Osteocyte (in vitro differentiated cells): ENCODE measurements at regions not wholly inside any gene's neighbourhood (a gene's known extent, or its start where the extent isn't known, plus 50 kb on each side); places are given as distances from the start of the nearest gene placed in this dataset.
"Not testable (repeated sequence)": the region's sequence is repeated elsewhere in the genome, so short reads cannot be mapped to it uniquely, and the experiment has no call there.

Experiments used
- DNase-seq: peaks from one replicate; pipeline ENCODE4 v3.0.0; 2021; ENCODE audit warnings: mixed read lengths; ENCODE audit not compliant: unreplicated experiment; ENCODE audit errors: extremely low spot score
- H3K27ac Mint-ChIP-seq: one replicate; pipeline ENCODE4 v1.8.0; 2021; ENCODE audit warnings: mild to moderate bottlenecking, mixed read lengths; ENCODE audit not compliant: unreplicated experiment
- H3K27me3 Mint-ChIP-seq: one replicate; pipeline ENCODE4 v1.8.0; 2021; ENCODE audit warnings: mixed read lengths; ENCODE audit not compliant: unreplicated experiment
- H3K36me3 Mint-ChIP-seq: one replicate; pipeline ENCODE4 v1.8.0; 2021; ENCODE audit warnings: mixed read lengths; ENCODE audit not compliant: unreplicated experiment
- H3K4me1 Mint-ChIP-seq: one replicate; pipeline ENCODE4 v1.8.0; 2021; ENCODE audit warnings: mixed read lengths; ENCODE audit not compliant: unreplicated experiment
- H3K4me3 Mint-ChIP-seq: one replicate; pipeline ENCODE4 v1.8.0; 2021; ENCODE audit warnings: mild to moderate bottlenecking, moderate library complexity, mixed read lengths; ENCODE audit not compliant: unreplicated experiment
- H3K9me3 Mint-ChIP-seq: one replicate; pipeline ENCODE4 v1.8.0; 2021; ENCODE audit warnings: mixed read lengths; ENCODE audit not compliant: unreplicated experiment
- CTCF ChIP-seq: fragments of 200-600 bp; sonication (generic); IDR thresholded peaks from 2 replicates; pipeline ENCODE4 v1.5.0; 2021; ENCODE audit warnings: antibody characterized with exemption, mild to moderate bottlenecking, moderate library complexity

GRCh38 chr1:174105086-174105485 lies 54.2 kb upstream of the RABGAP1L start:
- no peaks in the 10 kb centered on the region for H3K4me1 Mint-ChIP-seq
- peaks cover 21% of the 10 kb centered on the region for H3K27me3 Mint-ChIP-seq
- no peak overlapping the region for H3K27ac Mint-ChIP-seq
- H3K4me3 Mint-ChIP-seq, result no peak overlapping the region
- no peak for TF ChIP-seq CTCF
- H3K9me3 Mint-ChIP-seq, result no peaks in the 10 kb centered on the region
- DNase-seq, result no peak
- H3K36me3 Mint-ChIP-seq, result no peaks in the 10 kb centered on the region

- no peak overlapping the region for H3K27ac Mint-ChIP-seq
- no peaks in the 10 kb centered on the region for H3K4me1 Mint-ChIP-seq
- no peak for TF ChIP-seq CTCF
- DNase-seq, result no peak
- H3K4me3 Mint-ChIP-seq, result no peak overlapping the region
- H3K9me3 Mint-ChIP-seq, result no peaks in the 10 kb centered on the region
- no peaks in the 10 kb centered on the region for H3K36me3 Mint-ChIP-seq
- peaks cover 21% of the 10 kb centered on the region for H3K27me3 Mint-ChIP-seq
Observed at GRCh38 chr1:174103766-174104165, 55.6 kb upstream of the RABGAP1L start.

DNA sequence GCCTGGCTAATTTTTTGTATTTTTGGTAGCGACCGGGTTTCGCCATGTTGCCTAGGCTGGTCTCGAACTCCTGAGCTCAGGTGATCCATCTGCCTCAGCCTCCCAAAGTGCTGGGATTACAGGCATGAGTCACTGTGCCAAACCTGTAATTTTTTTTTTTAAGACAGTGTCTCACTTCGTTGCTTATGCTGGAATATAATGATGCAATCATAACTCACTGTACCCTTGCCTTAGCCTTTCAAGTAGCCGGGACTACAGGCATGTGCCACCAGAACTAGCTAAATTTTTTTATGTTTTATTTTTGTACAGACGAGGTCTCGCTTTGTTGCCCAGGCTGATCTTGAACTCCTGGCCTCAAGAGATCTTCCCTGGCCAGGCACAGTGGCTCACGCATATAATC lies 57.3 kb upstream of the RABGAP1L start:
- H3K9me3 Mint-ChIP-seq, H3K36me3 Mint-ChIP-seq, H3K4me3 Mint-ChIP-seq, H3K27ac Mint-ChIP-seq, H3K4me1 Mint-ChIP-seq, DNase-seq: not testable (repeated sequence)
- peaks cover 29% of the 10 kb centered on the region for H3K27me3 Mint-ChIP-seq

DNA sequence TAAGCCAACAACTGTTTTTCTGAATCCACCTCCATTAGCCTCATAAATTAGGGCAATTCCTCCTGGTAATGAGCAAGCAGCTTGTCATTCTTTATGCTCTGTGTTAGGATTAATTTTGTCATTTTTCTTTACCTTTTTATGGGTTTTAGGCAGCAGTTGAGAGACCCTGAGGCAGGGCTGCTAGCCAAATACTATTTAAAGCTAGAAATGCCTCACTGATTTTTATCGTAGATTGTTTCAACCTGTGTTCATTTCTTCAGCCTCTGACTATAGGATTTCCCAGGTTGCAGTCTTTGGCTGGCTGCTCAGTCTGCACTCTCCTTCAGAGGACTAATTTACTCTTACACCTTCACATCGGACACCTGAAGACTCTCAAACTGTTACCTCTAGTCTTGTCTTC lies 61.9 kb upstream of the RABGAP1L start:
- no peak overlapping the region for H3K27ac Mint-ChIP-seq
- DNase-seq, result no peak
- H3K4me1 Mint-ChIP-seq, result no peaks in the 10 kb centered on the region
- H3K9me3 Mint-ChIP-seq, result no peaks in the 10 kb centered on the region
- H3K27me3 Mint-ChIP-seq, result peaks cover 39% of the 10 kb centered on the region
- no peak for TF ChIP-seq CTCF
- H3K36me3 Mint-ChIP-seq, result no peaks in the 10 kb centered on the region
- H3K4me3 Mint-ChIP-seq, result no peak overlapping the region

DNA sequence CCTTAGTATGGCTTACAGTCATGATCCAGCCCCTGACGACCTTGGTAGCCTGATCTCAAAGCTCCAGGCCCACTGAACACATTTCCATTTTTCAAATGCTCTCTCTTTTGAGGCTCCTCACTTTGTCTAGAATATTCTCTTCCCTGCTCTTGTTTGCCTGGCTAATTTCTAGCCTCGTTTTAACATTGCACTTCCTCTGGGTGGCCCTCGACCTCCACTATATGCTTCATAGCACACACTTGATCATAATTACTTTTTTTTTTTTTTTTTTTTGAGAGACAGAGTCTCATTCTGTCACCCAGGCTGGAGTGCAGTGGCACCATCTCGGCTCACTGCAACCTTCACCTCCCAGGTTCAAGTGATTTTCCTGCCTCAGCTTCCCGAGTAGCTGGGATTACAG lies 65.5 kb upstream of the RABGAP1L start:
- not testable (repeated sequence) for DNase-seq, H3K4me1 Mint-ChIP-seq, H3K27ac Mint-ChIP-seq, H3K4me3 Mint-ChIP-seq, H3K36me3 Mint-ChIP-seq, H3K9me3 Mint-ChIP-seq
- peaks cover 32% of the 10 kb centered on the region for H3K27me3 Mint-ChIP-seq

DNA sequence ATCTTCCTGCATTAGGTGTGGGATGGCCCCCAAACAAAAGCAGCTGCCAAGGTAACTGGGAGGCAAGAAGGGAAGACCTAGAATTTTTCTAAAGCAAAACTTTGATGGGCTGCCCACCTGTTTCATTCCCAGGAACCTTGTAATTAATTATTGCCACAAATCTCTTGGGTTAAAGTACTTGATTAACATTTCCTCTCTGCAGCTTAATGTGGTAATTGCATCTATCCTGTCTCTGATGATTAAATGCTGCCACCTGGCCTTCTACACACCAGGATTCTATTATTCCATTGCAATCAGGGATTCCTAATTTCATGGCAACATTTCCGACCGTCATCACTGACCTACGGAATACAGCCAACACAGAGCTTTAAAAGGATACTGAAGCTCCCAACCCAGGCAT lies 68.3 kb upstream of the RC3H1 start:
- Mint-ChIP-seq H3K9me3 (peaks cover 9% of the 10 kb centered on the region), H3K27me3 (peaks cover 11% of the 10 kb centered on the region), H3K27ac (no peak overlapping the region), H3K4me1 (no peaks in the 10 kb centered on the region), H3K4me3 (no peak overlapping the region), H3K36me3 (no peaks in the 10 kb centered on the region)
- no peak for DNase-seq
- no peak for TF ChIP-seq CTCF
